ENCODE measurements at regions not wholly inside any gene's neighbourhood (a gene's known extent, or its start where the extent isn't known, plus 50 kb on each side); places are given as distances from the start of the nearest gene placed in this dataset.
"Not testable (repeated sequence)": the region's sequence is repeated elsewhere in the genome, so short reads cannot be mapped to it uniquely, and the experiment has no call there.

DNA sequence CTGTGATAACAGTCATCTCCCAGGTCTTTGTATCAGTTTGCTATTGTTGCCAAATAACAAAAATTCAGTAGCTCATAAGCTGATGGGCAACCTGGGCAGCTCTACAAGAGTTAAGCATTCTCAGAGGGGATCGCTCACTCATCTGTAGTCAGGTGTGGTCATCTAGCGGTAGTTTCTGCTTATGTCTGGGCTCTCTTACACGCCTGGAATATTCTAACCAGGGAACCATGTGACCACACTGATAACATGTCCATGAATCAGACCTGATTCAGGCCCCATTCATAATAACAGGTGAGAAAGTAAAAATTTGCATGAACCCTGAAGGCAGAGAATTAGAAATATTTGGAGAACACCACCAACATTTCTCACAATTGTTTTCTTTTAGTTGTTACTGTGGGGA, 576.1 kb downstream of the SLCO4C1 start:
- no peak overlapping the region for H3K27ac ChIP-seq (ENCODE audit: low read length)
- no peaks in the 10 kb centered on the region for H3K27me3 ChIP-seq (replicated peaks; ENCODE audit: insufficient read depth, low read length)
- no peaks in the 10 kb centered on the region for H3K36me3 ChIP-seq (replicated peaks; ENCODE audit: insufficient read depth, low read length)
- H3K4me3 ChIP-seq (ENCODE audit: low read length): no peak overlapping the region
- TF ChIP-seq, protein P1, sequence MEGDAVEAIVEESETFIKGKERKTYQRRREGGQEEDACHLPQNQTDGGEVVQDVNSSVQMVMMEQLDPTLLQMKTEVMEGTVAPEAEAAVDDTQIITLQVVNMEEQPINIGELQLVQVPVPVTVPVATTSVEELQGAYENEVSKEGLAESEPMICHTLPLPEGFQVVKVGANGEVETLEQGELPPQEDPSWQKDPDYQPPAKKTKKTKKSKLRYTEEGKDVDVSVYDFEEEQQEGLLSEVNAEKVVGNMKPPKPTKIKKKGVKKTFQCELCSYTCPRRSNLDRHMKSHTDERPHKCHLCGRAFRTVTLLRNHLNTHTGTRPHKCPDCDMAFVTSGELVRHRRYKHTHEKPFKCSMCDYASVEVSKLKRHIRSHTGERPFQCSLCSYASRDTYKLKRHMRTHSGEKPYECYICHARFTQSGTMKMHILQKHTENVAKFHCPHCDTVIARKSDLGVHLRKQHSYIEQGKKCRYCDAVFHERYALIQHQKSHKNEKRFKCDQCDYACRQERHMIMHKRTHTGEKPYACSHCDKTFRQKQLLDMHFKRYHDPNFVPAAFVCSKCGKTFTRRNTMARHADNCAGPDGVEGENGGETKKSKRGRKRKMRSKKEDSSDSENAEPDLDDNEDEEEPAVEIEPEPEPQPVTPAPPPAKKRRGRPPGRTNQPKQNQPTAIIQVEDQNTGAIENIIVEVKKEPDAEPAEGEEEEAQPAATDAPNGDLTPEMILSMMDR (IDR thresholded peaks at IDR 0.05; ENCODE audit: low read length): no peak
- TF ChIP-seq EZH2 (optimal IDR thresholded peaks at IDR 0.05; ENCODE audit: low read depth, low read length) (no peak), EZH2phosphoT487 (IDR thresholded peaks at IDR 0.05; ENCODE audit: low read length) (no peak)
- no peaks in the 10 kb centered on the region for H3K79me2 ChIP-seq (ENCODE audit: low read length)
- H4K20me1 ChIP-seq (ENCODE audit: insufficient read depth, low read length): no peaks in the 10 kb centered on the region
- no peaks in the 10 kb centered on the region for H3K9me2 ChIP-seq (replicated peaks; ENCODE audit: insufficient read depth, low read length)
- no peaks in the 10 kb centered on the region for H3F3A ChIP-seq (ENCODE audit: insufficient read depth, low read length)
- no peaks in the 10 kb centered on the region for H3K9me3 ChIP-seq (replicated peaks; ENCODE audit: insufficient read depth, low read length)
- H2AFZ ChIP-seq (ENCODE audit: low read length): no peak overlapping the region
- no peaks in the 10 kb centered on the region for H3K4me1 ChIP-seq (ENCODE audit: low read length)
- H3K9ac ChIP-seq (ENCODE audit: low read length): no peak overlapping the region
- H3K4me2 ChIP-seq (ENCODE audit: low read depth, low read length): no peak overlapping the region
- DNase-seq: no peak

DNA sequence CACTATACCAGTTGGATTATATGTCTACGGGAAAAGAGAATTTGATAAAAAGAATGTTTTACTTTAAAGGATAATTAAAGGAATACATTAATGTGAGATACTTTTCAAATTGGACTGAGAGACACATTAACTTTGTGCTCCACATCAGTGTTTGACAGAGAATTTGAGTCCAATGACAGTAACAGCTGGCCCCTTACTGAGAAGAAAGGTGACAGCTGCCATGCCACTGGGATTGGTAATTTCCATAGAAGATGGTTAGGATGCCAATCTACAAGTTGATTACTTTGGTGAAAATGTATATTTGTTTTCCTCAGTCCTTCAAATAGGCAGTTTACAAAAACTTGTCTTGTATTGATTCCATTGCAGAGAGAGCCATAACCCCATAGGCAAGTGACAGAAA, 578.4 kb downstream of the SLCO4C1 start:
- Histone ChIP-seq H3K4me2 (ENCODE audit: low read depth, low read length) (no peak overlapping the region), H3K36me3 (replicated peaks; ENCODE audit: insufficient read depth, low read length) (no peaks in the 10 kb centered on the region), H3K4me3 (ENCODE audit: low read length) (no peak overlapping the region), H3K79me2 (ENCODE audit: low read length) (no peaks in the 10 kb centered on the region), H4K20me1 (ENCODE audit: insufficient read depth, low read length) (no peaks in the 10 kb centered on the region), H3K4me1 (ENCODE audit: low read length) (no peaks in the 10 kb centered on the region), H3K27me3 (replicated peaks; ENCODE audit: insufficient read depth, low read length) (no peaks in the 10 kb centered on the region), H3K27ac (ENCODE audit: low read length) (no peak overlapping the region), H3K9me3 (replicated peaks; ENCODE audit: insufficient read depth, low read length) (no peaks in the 10 kb centered on the region), H2AFZ (ENCODE audit: low read length) (no peak overlapping the region), H3K9ac (ENCODE audit: low read length) (no peak overlapping the region), H3F3A (ENCODE audit: insufficient read depth, low read length) (no peaks in the 10 kb centered on the region), H3K9me2 (replicated peaks; ENCODE audit: insufficient read depth, low read length) (no peaks in the 10 kb centered on the region)
- DNase-seq: no peak
- TF ChIP-seq EZH2 (optimal IDR thresholded peaks at IDR 0.05; ENCODE audit: low read depth, low read length) (no peak), EZH2phosphoT487 (IDR thresholded peaks at IDR 0.05; ENCODE audit: low read length) (no peak)
- TF ChIP-seq, protein P1 (IDR thresholded peaks at IDR 0.05; ENCODE audit: low read length): no peak

DNA sequence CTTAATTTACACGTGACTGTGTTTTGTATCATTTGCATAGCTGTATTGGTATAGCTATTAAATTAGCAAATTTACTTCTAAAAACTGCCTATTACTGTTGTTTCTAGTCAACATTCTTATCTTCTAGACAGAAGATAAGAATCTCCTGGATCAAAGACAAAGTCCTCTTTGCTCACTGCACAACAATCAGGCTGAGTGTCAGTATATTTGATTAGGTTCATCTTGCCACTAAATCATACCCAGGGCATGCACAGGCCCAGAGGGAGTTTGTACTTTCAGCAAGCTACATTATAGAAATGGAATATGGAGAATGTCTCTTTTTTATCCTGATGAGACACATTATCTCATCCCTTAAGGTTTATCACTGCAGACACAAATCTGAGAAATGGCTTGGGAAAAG, 579.1 kb downstream of the SLCO4C1 start:
- Histone ChIP-seq H4K20me1 (ENCODE audit: insufficient read depth, low read length) (no peaks in the 10 kb centered on the region), H3F3A (ENCODE audit: insufficient read depth, low read length) (no peaks in the 10 kb centered on the region), H3K9ac (ENCODE audit: low read length) (no peak overlapping the region), H2AFZ (ENCODE audit: low read length) (no peak overlapping the region), H3K4me2 (ENCODE audit: low read depth, low read length) (no peak overlapping the region), H3K4me3 (ENCODE audit: low read length) (no peak overlapping the region), H3K79me2 (ENCODE audit: low read length) (no peaks in the 10 kb centered on the region), H3K4me1 (ENCODE audit: low read length) (no peaks in the 10 kb centered on the region), H3K36me3 (replicated peaks; ENCODE audit: insufficient read depth, low read length) (no peaks in the 10 kb centered on the region), H3K9me2 (replicated peaks; ENCODE audit: insufficient read depth, low read length) (no peaks in the 10 kb centered on the region), H3K27ac (ENCODE audit: low read length) (no peak overlapping the region), H3K9me3 (replicated peaks; ENCODE audit: insufficient read depth, low read length) (no peaks in the 10 kb centered on the region), H3K27me3 (replicated peaks; ENCODE audit: insufficient read depth, low read length) (no peaks in the 10 kb centered on the region)
- TF ChIP-seq, protein P1 (IDR thresholded peaks at IDR 0.05; ENCODE audit: low read length): no peak
- TF ChIP-seq EZH2 (optimal IDR thresholded peaks at IDR 0.05; ENCODE audit: low read depth, low read length): no peak
- no peak for TF ChIP-seq EZH2phosphoT487 (IDR thresholded peaks at IDR 0.05; ENCODE audit: low read length)
- no peak for DNase-seq

DNA sequence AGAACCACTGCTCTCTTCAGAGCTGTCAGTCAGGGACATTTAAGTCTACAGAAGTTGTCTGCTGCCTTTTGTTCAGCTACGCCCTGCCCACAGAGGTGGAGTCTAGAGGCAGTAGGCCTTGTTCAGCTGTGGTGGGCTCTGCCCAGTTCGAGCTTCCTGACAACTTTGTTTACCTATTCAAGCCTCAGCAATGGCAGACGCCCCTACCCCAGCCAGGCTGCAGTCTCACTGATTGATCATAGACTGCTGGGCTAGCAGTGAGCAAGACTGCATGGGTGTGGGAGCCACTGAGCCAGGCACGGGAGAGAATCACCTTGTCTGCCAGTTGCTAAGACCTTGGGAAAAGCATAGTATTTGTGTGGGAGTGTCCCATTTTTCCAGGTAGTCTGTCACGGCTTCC, 580.3 kb downstream of the SLCO4C1 start:
- H3K9me2 ChIP-seq (replicated peaks; ENCODE audit: insufficient read depth, low read length); H3K27me3 ChIP-seq (replicated peaks; ENCODE audit: insufficient read depth, low read length); H3K27ac ChIP-seq (ENCODE audit: low read length); H3K9me3 ChIP-seq (replicated peaks; ENCODE audit: insufficient read depth, low read length); H3K9ac ChIP-seq (ENCODE audit: low read length); DNase-seq; H4K20me1 ChIP-seq (ENCODE audit: insufficient read depth, low read length); H3K4me2 ChIP-seq (ENCODE audit: low read depth, low read length); H3K4me3 ChIP-seq (ENCODE audit: low read length); H3F3A ChIP-seq (ENCODE audit: insufficient read depth, low read length); H3K4me1 ChIP-seq (ENCODE audit: low read length); H2AFZ ChIP-seq (ENCODE audit: low read length); H3K36me3 ChIP-seq (replicated peaks; ENCODE audit: insufficient read depth, low read length); H3K79me2 ChIP-seq (ENCODE audit: low read length): not testable (repeated sequence)
